Neural progenitor cell (in vitro differentiated cells): ENCODE measurements at regions not wholly inside any gene's neighbourhood (a gene's known extent, or its start where the extent isn't known, plus 50 kb on each side); places are given as distances from the start of the nearest gene placed in this dataset.
"Not testable (repeated sequence)": the region's sequence is repeated elsewhere in the genome, so short reads cannot be mapped to it uniquely, and the experiment has no call there.

Experiments
- DNase-seq: peaks from one replicate; pipeline ENCODE4 v3.0.0-alpha.2; 2016; ENCODE audit warnings: low spot score
- H2AFZ ChIP-seq: fragments of 200-600 bp; sonication (generic); replicated peaks from 2 replicates; pipeline ENCODE4 v1.6.1; 2016; ENCODE audit warnings: antibody characterized with exemption
- H3F3A ChIP-seq: fragments of 200-600 bp; sonication (generic); 2 replicates; pipeline ENCODE4 v1.6.1; 2016; ENCODE audit warnings: antibody characterized with exemption, low read depth
- H3K27ac ChIP-seq: fragments of 200-600 bp; sonication (generic); 2 replicates; pipeline ENCODE4 v1.5.1; 2016; ENCODE audit warnings: mild to moderate bottlenecking
- H3K27me3 ChIP-seq: fragments of 200-600 bp; sonication (generic); 2 replicates; pipeline ENCODE4 v1.6.1; 2016; ENCODE audit warnings: mild to moderate bottlenecking, moderate library complexity
- H3K36me3 ChIP-seq: fragments of 200-600 bp; sonication (generic); 2 replicates; pipeline ENCODE4 v1.5.1; 2016
- H3K4me1 ChIP-seq: fragments of 200-600 bp; sonication (generic); 2 replicates; pipeline ENCODE4 v1.6.1; 2016; ENCODE audit warnings: mixed run types
- H3K4me2 ChIP-seq: fragments of 200-600 bp; sonication (generic); 2 replicates; pipeline ENCODE4 v1.6.1; 2016
- H3K4me3 ChIP-seq: fragments of 200-600 bp; sonication (generic); 2 replicates; pipeline ENCODE4 v1.5.1; 2016
- H3K79me2 ChIP-seq: fragments of 200-600 bp; sonication (generic); 2 replicates; pipeline ENCODE4 v1.6.1; 2016; ENCODE audit warnings: low read depth
- H3K9ac ChIP-seq: fragments of 200-600 bp; sonication (generic); 2 replicates; pipeline ENCODE4 v1.6.1; 2016
- H3K9me3 ChIP-seq: fragments of 200-600 bp; sonication (generic); 2 replicates; pipeline ENCODE4 v1.5.1; 2016; ENCODE audit warnings: low read depth
- H4K20me1 ChIP-seq: fragments of 200-600 bp; sonication (generic); 2 replicates; pipeline ENCODE4 v1.6.1; 2016; ENCODE audit warnings: low read depth
- H3K27ac Mint-ChIP-seq: 3 replicates; pipeline ENCODE4 v1.8.0; 2021; ENCODE audit warnings: mixed read lengths
- H3K27me3 Mint-ChIP-seq: 2 replicates; pipeline ENCODE4 v1.8.0; 2022; ENCODE audit warnings: low read depth, mild to moderate bottlenecking, inconsistent platforms, moderate library complexity, mixed read lengths; ENCODE audit not compliant: insufficient read depth
- H3K36me3 Mint-ChIP-seq: 3 replicates; pipeline ENCODE4 v1.8.0; 2021; ENCODE audit warnings: mixed read lengths
- H3K4me1 Mint-ChIP-seq: 3 replicates; pipeline ENCODE4 v1.8.0; 2021; ENCODE audit warnings: mixed read lengths
- H3K4me3 Mint-ChIP-seq: 3 replicates; pipeline ENCODE4 v1.8.0; 2021; ENCODE audit warnings: mild to moderate bottlenecking, moderate library complexity, mixed read lengths
- H3K9me3 Mint-ChIP-seq: 3 replicates; pipeline ENCODE4 v1.8.0; 2020; ENCODE audit warnings: mixed read lengths
- CTCF ChIP-seq: fragments of 200-600 bp; sonication (generic); IDR thresholded peaks from 2 replicates; pipeline ENCODE4 v1.5.1; 2017; ENCODE audit warnings: antibody characterized with exemption, mild to moderate bottlenecking
- EZH2 ChIP-seq: fragments of 200-600 bp; sonication (generic); IDR thresholded peaks from 2 replicates; pipeline ENCODE4 v1.6.1; 2017; ENCODE audit warnings: antibody characterized with exemption, mild to moderate bottlenecking, moderate library complexity
- EZH2phosphoT487 ChIP-seq: fragments of 200-600 bp; sonication (generic); IDR thresholded peaks from 2 replicates; pipeline ENCODE4 v1.6.1; 2017; ENCODE audit warnings: antibody characterized with exemption

DNA sequence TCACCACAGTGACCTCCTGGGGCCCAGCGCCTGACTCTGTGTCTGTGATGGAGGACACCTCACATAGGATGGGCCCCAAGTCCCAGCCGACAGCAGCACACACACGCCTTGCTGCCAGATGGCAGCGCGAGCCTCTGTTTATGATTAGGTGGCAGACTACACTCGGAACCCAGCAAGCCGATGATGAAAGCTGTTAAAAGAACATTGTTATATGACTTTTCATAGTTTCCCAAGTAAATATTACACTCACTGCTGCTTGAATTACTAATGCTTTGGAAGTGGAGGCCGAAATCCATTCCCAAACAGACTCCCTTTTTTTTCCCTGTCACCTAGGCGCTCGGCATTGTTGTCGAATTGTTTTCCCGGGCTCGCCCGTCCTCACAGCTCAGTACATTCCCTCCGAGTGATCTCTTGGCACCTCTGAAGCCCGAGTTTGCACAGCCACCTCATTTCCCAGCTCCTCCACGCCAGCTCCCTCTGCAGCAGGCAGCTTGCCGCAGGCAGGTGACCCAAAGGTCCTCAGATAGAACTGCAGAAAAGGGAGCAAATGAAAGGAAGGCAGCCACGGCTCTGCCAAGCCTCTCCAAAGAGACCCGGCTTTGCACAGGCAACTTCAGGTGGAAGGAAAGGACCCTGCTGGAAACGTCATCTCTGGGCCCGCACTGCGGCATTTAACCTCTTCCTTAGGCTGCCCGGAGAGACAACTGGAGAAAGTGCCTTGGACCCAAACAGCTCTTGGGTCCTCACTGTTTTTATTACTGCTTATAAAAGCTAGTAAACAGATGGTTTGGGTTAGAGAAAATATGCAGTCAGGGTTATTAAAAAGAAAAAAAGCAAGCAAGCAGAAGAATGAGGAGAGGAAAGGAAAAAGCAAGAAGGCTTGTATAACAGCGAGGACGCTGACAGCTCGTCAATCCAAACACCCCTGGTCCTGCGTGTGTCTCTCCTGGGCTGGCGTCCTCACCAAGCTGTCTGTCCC lies 72.2 kb upstream of the SLC25A33 start:
- no peak overlapping the region for H3K4me2 ChIP-seq
- no peaks in the 10 kb centered on the region for H3K4me1 ChIP-seq
- Mint-ChIP-seq H3K27me3 (peaks cover 5% of the 10 kb centered on the region), H3K9me3 (no peaks in the 10 kb centered on the region), H3K4me1 (peaks cover 6% of the 10 kb centered on the region), H3K36me3 (no peaks in the 10 kb centered on the region), H3K4me3 (peak overlapping the region; percentile 57), H3K27ac (no peak overlapping the region)
- no peak overlapping the region for H3K9ac ChIP-seq
- no peak overlapping the region for H3K27ac ChIP-seq
- H3K27me3 ChIP-seq: no peaks in the 10 kb centered on the region
- no peaks in the 10 kb centered on the region for H4K20me1 ChIP-seq
- peak overlapping the region; percentile 37 for H2AFZ ChIP-seq
- no peaks in the 10 kb centered on the region for H3K79me2 ChIP-seq
- no peak for TF ChIP-seq EZH2phosphoT487
- TF ChIP-seq CTCF: no peak
- TF ChIP-seq EZH2: no peak
- no peak overlapping the region for H3K4me3 ChIP-seq
- DNase-seq: no peak
- H3K36me3 ChIP-seq: no peaks in the 10 kb centered on the region
- H3K9me3 ChIP-seq: no peaks in the 10 kb centered on the region
- no peaks in the 10 kb centered on the region for H3F3A ChIP-seq

GRCh38 chr1:9469882-9470281 lies 69.4 kb upstream of the SLC25A33 start:
- not testable (repeated sequence) for H3K27me3 Mint-ChIP-seq, H3K9ac ChIP-seq, H3K9me3 Mint-ChIP-seq, H3F3A ChIP-seq, DNase-seq, H3K4me2 ChIP-seq, H2AFZ ChIP-seq, H3K36me3 ChIP-seq, H3K4me3 Mint-ChIP-seq, H3K9me3 ChIP-seq, H3K79me2 ChIP-seq, H3K27ac Mint-ChIP-seq, H3K36me3 Mint-ChIP-seq, H3K27ac ChIP-seq, H3K4me1 ChIP-seq, H3K4me3 ChIP-seq, H3K27me3 ChIP-seq, H4K20me1 ChIP-seq
- peaks cover 19% of the 10 kb centered on the region for H3K4me1 Mint-ChIP-seq

- H3K79me2 ChIP-seq: no peaks in the 10 kb centered on the region
- Mint-ChIP-seq H3K27me3 (peaks cover 7% of the 10 kb centered on the region), H3K9me3 (no peaks in the 10 kb centered on the region), H3K4me1 (peaks cover 21% of the 10 kb centered on the region), H3K36me3 (no peaks in the 10 kb centered on the region), H3K27ac (no peak overlapping the region), H3K4me3 (no peak overlapping the region)
- H3K4me1 ChIP-seq: no peaks in the 10 kb centered on the region
- H3K27me3 ChIP-seq: no peaks in the 10 kb centered on the region
- H3K9ac ChIP-seq: no peak overlapping the region
- H3F3A ChIP-seq: no peaks in the 10 kb centered on the region
- no peaks in the 10 kb centered on the region for H4K20me1 ChIP-seq
- no peak overlapping the region for H3K4me2 ChIP-seq
- no peaks in the 10 kb centered on the region for H3K9me3 ChIP-seq
- DNase-seq: no peak
- H3K36me3 ChIP-seq: no peaks in the 10 kb centered on the region
- no peak overlapping the region for H3K4me3 ChIP-seq
- H3K27ac ChIP-seq: no peak overlapping the region
- TF ChIP-seq EZH2phosphoT487 (no peak), CTCF (no peak), EZH2 (no peak)
- H2AFZ ChIP-seq: no peak overlapping the region
Measured at GRCh38 chr1:9471679-9472078, 67.6 kb upstream of the SLC25A33 start.

DNA sequence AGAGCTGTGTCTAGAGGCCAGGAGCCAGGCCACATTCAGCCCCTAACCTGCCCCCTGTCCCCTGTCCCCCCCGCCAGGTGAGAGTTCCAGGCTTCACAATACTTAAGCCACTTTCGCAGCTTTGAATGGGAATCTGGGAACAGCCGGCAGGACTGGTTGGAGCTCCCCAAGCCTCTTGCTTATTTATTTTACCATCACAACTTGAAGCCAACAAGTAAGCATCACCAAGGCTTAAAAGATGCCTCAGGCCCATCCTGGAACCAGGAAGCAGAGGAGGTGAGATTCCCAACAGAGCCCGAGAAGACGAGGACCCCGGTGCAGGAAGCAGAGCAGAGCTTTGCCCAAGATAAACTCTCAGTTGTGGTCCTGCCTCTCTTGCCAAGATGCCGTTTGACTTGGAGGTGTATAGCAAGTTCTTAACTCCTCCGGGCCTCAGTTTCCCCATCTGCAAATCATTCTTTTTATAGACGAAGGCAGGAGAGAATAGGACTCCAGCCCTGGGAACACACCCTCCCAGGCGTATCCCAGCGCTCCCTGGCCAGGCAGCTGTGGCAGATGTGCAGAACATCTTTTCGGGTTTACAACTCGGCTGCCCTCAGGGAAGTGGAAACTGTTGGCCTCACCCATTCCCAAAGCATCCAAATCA lies 66.8 kb upstream of the SLC25A33 start:
- Histone ChIP-seq H3K4me1 (no peaks in the 10 kb centered on the region), H3K4me2 (no peak overlapping the region), H2AFZ (no peak overlapping the region), H3F3A (peaks cover 4% of the 10 kb centered on the region), H3K27me3 (no peaks in the 10 kb centered on the region), H3K9me3 (no peaks in the 10 kb centered on the region), H4K20me1 (no peaks in the 10 kb centered on the region), H3K36me3 (no peaks in the 10 kb centered on the region), H3K27ac (no peak overlapping the region), H3K79me2 (no peaks in the 10 kb centered on the region), H3K9ac (no peak overlapping the region), H3K4me3 (no peak overlapping the region)
- H3K9me3 Mint-ChIP-seq: no peaks in the 10 kb centered on the region
- no peak for DNase-seq
- H3K4me1 Mint-ChIP-seq: peaks cover 19% of the 10 kb centered on the region
- H3K4me3 Mint-ChIP-seq: no peak overlapping the region
- H3K27me3 Mint-ChIP-seq: peaks cover 4% of the 10 kb centered on the region
- no peaks in the 10 kb centered on the region for H3K36me3 Mint-ChIP-seq
- no peak overlapping the region for H3K27ac Mint-ChIP-seq
- TF ChIP-seq EZH2phosphoT487 (no peak), CTCF (no peak), EZH2 (no peak)
